Activated B cell treated with CpG ODN at 0.5 μM for 24 hours (primary cell): ENCODE measurements at regions not wholly inside any gene's neighbourhood (a gene's known extent, or its start where the extent isn't known, plus 50 kb on each side); places are given as distances from the start of the nearest gene placed in this dataset.

Experiments
- ATAC-seq: fragments of 200-7000 bp; cut with Tn5 transposase; one replicate; pipeline ENCODE4 v1.10.0; 2021; ENCODE audit warnings: low read depth, mild to moderate bottlenecking, moderate library complexity
- CTCF ChIA-PET: fragments of 350-600 bp; sonication (Branson Sonifier 250); formaldehyde crosslinking; loops from one replicate; lab custom pipeline; 2021; ENCODE audit warnings: antibody characterized with exemption; lab: Charles Lee
- POLR2A ChIA-PET: fragments of 350-600 bp; sonication (Branson Sonifier 250); formaldehyde crosslinking; loops from one replicate; lab custom pipeline; 2021; ENCODE audit warnings: antibody characterized with exemption; lab: Charles Lee
- DNase-seq: peaks from one replicate; pipeline ENCODE4 v3.0.0; 2022
- H3K27ac Mint-ChIP-seq: one replicate; pipeline ENCODE4 v1.8.0; 2020; ENCODE audit warnings: mixed read lengths
- H3K27me3 Mint-ChIP-seq: one replicate; pipeline ENCODE4 v1.8.0; 2021; ENCODE audit warnings: mixed read lengths
- H3K36me3 Mint-ChIP-seq: one replicate; pipeline ENCODE4 v1.8.0; 2021; ENCODE audit warnings: low read depth, mixed read lengths
- H3K4me1 Mint-ChIP-seq: one replicate; pipeline ENCODE4 v1.8.0; 2021; ENCODE audit warnings: mixed read lengths
- H3K4me3 Mint-ChIP-seq: one replicate; pipeline ENCODE4 v1.8.0; 2020; ENCODE audit warnings: mild to moderate bottlenecking, mixed read lengths
- H3K9me3 Mint-ChIP-seq: one replicate; pipeline ENCODE4 v1.8.0; 2020; ENCODE audit warnings: mixed read lengths
- CTCF ChIP-seq: fragments of 200-600 bp; IDR thresholded peaks from one replicate; pipeline ENCODE4 v1.8.0; 2022; ENCODE audit warnings: antibody characterized with exemption, mild to moderate bottlenecking
- intact Hi-C: fragments of 100-400 bp; cut with micrococcal nuclease; formaldehyde crosslinking; loops from one replicate; pipeline ENCODE4 v1.15.1; 2024

GRCh38 chr16:5325932-5326331 lies 228.3 kb upstream of the EEF2KMT start:
- H3K4me1 Mint-ChIP-seq = no peaks in the 10 kb centered on the region
- no peak overlapping the region for H3K27ac Mint-ChIP-seq
- no peak for TF ChIP-seq CTCF
- peaks cover 2% of the 10 kb centered on the region for H3K9me3 Mint-ChIP-seq
- H3K27me3 Mint-ChIP-seq = no peaks in the 10 kb centered on the region
- intact Hi-C loops = no loop called here
- no peak overlapping the region for H3K4me3 Mint-ChIP-seq
- ChIA-PET POLR2A (no interaction called here), CTCF (no interaction called here)
- ATAC-seq (no peak), DNase-seq (no peak)
- no peaks in the 10 kb centered on the region for H3K36me3 Mint-ChIP-seq

DNA sequence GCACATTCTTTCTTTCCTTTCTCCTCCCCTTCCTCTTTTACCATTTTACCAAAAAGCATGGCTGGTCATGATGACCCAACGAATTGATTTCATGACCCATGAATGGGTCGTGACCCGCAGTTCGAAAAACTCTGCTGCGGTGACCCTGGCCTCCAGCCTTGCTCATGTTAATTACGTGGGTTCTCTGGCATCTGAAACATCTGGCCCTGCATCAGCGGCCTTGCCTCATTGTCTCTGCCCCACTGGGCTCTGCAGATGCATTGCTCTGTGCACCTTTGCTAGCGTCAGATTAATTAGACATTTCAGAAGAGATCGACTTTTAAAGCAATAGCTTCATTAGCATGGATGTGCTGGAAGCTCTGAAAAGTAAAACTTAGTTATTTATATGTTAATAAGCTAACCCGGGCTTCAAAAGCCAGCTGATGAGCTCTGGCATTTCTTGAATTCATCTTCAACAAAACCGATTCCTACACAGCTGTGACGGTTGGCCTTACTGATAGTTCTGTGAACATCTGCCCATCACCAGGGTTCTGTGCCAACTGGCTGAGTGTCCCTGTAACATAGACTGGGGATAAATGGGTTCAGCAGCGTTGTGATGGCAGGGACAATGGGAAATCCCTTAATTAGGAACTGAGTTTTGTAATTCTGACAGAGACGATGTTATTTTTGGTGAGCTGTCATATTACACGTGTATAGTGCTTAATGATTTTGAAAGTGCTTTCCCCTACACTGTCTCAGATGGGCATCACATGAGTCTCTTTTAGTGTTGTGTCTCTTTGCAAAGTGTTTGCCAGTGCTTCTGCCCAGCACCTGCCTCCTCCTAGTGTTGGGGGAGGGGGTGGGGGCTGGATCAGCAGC lies 225.9 kb upstream of the EEF2KMT start:
- Mint-ChIP-seq H3K36me3 (no peaks in the 10 kb centered on the region), H3K27ac (no peak overlapping the region), H3K9me3 (peaks cover 2% of the 10 kb centered on the region), H3K4me3 (no peak overlapping the region), H3K4me1 (no peaks in the 10 kb centered on the region), H3K27me3 (no peaks in the 10 kb centered on the region)
- TF ChIP-seq CTCF = no peak
- ATAC-seq = no peak
- CTCF ChIA-PET = no interaction called here
- POLR2A ChIA-PET = no interaction called here
- intact Hi-C loops = no loop called here
- no peak for DNase-seq

DNA sequence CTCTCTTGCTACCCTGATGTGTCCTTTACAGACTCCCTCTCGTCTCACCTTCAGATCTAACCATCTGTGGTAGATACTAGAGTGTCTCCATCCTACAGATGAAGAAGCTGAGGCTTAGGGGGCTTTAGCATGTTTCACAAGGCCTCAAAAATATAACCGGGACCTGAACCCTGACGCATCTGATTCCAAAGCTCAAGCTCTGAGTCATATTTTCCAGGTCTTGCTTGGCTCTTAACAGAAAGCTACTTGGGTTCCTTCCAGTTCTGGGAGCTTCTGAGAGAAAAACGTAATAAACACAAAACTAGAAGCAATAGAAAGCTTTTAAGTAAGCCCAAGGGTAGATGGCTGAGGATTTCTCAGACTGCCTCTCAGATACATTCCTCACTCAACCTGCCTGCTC lies 224.3 kb upstream of the EEF2KMT start:
- peaks cover 2% of the 10 kb centered on the region for H3K9me3 Mint-ChIP-seq
- DNase-seq (no peak), ATAC-seq (no peak)
- ChIA-PET POLR2A (no interaction called here), CTCF (no interaction called here)
- H3K27me3 Mint-ChIP-seq = no peaks in the 10 kb centered on the region
- H3K27ac Mint-ChIP-seq = no peak overlapping the region
- no peak for TF ChIP-seq CTCF
- H3K4me3 Mint-ChIP-seq = no peak overlapping the region
- intact Hi-C loops = no loop called here
- H3K36me3 Mint-ChIP-seq = no peaks in the 10 kb centered on the region
- H3K4me1 Mint-ChIP-seq = no peaks in the 10 kb centered on the region

DNA sequence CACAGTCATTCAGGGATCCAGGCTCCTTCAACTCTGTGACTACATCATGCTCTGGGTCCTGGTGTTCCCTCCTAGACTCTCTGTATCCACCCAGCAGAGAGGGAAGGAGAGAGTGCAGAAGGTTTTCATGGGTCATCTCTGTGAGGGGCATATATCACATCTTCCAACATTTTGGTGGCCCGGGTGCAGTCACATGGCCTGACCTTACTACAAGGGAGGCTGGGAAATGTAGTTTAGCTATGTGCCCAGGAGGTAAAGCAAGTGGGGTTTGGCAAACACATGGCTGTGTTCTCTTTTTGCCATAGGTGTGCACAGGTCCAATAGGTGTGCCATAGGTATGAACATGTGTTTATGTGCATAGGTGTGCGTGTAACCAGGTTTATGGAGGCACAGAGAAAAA lies 222.2 kb upstream of the EEF2KMT start:
- ATAC-seq (no peak), DNase-seq (no peak)
- no peaks in the 10 kb centered on the region for H3K27me3 Mint-ChIP-seq
- POLR2A ChIA-PET = no interaction called here
- TF ChIP-seq CTCF = no peak
- CTCF ChIA-PET = no interaction called here
- H3K4me1 Mint-ChIP-seq = no peaks in the 10 kb centered on the region
- H3K36me3 Mint-ChIP-seq = no peaks in the 10 kb centered on the region
- H3K9me3 Mint-ChIP-seq = peaks cover 2% of the 10 kb centered on the region
- H3K27ac Mint-ChIP-seq = no peak overlapping the region
- intact Hi-C loops = no loop called here
- no peak overlapping the region for H3K4me3 Mint-ChIP-seq

DNA sequence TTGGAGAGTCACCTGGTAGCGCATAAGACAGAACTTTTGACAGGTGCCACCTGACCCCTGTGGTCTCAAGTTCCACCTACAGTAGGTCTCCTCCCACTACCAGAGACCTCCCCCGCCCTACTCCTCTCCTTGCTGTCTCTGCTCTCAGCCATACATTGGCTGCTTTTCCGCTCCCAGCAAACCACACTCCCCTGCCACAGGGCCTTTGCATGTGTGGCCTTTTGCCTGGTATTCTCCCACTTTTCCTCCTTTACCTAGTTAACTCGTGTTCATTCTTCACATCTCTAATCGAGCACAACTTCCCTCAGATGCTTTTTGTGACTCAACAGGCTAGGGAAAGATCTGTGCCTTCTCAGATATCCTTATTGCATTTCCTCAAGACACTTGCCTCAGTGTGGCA lies 218.3 kb upstream of the EEF2KMT start:
- H3K27me3 Mint-ChIP-seq = no peaks in the 10 kb centered on the region
- no peak overlapping the region for H3K27ac Mint-ChIP-seq
- CTCF ChIA-PET = no interaction called here
- TF ChIP-seq CTCF = no peak
- no peak overlapping the region for H3K4me3 Mint-ChIP-seq
- no peaks in the 10 kb centered on the region for H3K36me3 Mint-ChIP-seq
- no peaks in the 10 kb centered on the region for H3K4me1 Mint-ChIP-seq
- H3K9me3 Mint-ChIP-seq = peaks cover 4% of the 10 kb centered on the region
- intact Hi-C loops = no loop called here
- POLR2A ChIA-PET = no interaction called here
- ATAC-seq (no peak), DNase-seq (no peak)
